MM.1S (cell line): ENCODE measurements at regions not wholly inside any gene's neighbourhood (a gene's known extent, or its start where the extent isn't known, plus 50 kb on each side); places are given as distances from the start of the nearest gene placed in this dataset.
A peak's percentile ranks its signal among the peaks of the same experiment; 100 is the strongest.

ENCODE experiments used
- DNase-seq: peaks from one replicate; pipeline ENCODE4 v3.0.0-alpha.2; 2015
- H2AFZ ChIP-seq: fragments of 300-600 bp; sonication (generic); 2 replicates; pipeline ENCODE4 v1.6.0; 2016; ENCODE audit warnings: antibody characterized with exemption, low read length
- H3F3A ChIP-seq: fragments of 300-600 bp; sonication (generic); 2 replicates; pipeline ENCODE4 v1.6.1; 2016; ENCODE audit warnings: mild to moderate bottlenecking, antibody characterized with exemption, low read length, moderate library complexity, mixed read lengths; ENCODE audit not compliant: insufficient read depth
- H3K27ac ChIP-seq: fragments of 300-600 bp; sonication (generic); 2 replicates; pipeline ENCODE4 v1.5.1; 2016; ENCODE audit warnings: mild to moderate bottlenecking, low read length
- H3K27me3 ChIP-seq: fragments of 300-600 bp; sonication (generic); replicated peaks from 2 replicates; pipeline ENCODE4 v1.6.0; 2016; ENCODE audit warnings: low read length; ENCODE audit not compliant: insufficient read depth
- H3K36me3 ChIP-seq: fragments of 300-600 bp; sonication (generic); replicated peaks from 2 replicates; pipeline ENCODE4 v1.6.1; 2016; ENCODE audit warnings: mild to moderate bottlenecking, low read length, mixed read lengths; ENCODE audit not compliant: insufficient read depth
- H3K4me1 ChIP-seq: fragments of 300-600 bp; sonication (generic); 2 replicates; pipeline ENCODE4 v1.6.1; 2016; ENCODE audit warnings: low read length, mixed read lengths
- H3K4me2 ChIP-seq: fragments of 300-600 bp; sonication (generic); 2 replicates; pipeline ENCODE4 v1.6.0; 2016; ENCODE audit warnings: low read depth, low read length
- H3K4me3 ChIP-seq: fragments of 300-600 bp; sonication (generic); 2 replicates; pipeline ENCODE4 v1.5.1; 2016; ENCODE audit warnings: low read length, mixed read lengths
- H3K79me2 ChIP-seq: fragments of 300-600 bp; sonication (generic); 2 replicates; pipeline ENCODE4 v1.6.1; 2016; ENCODE audit warnings: mixed run types, low read length, mixed read lengths
- H3K9ac ChIP-seq: fragments of 300-600 bp; sonication (generic); 2 replicates; pipeline ENCODE4 v1.6.1; 2016; ENCODE audit warnings: low read length, mixed read lengths
- H3K9me2 ChIP-seq: fragments of 300-600 bp; sonication (generic); replicated peaks from 2 replicates; pipeline ENCODE4 v1.6.1; 2016; ENCODE audit warnings: mild to moderate bottlenecking, low read length, mixed read lengths; ENCODE audit not compliant: insufficient read depth
- H3K9me3 ChIP-seq: fragments of 300-600 bp; sonication (generic); replicated peaks from 2 replicates; pipeline ENCODE4 v1.6.1; 2016; ENCODE audit warnings: mild to moderate bottlenecking, low read length, mixed read lengths; ENCODE audit not compliant: insufficient read depth
- H4K20me1 ChIP-seq: fragments of 300-600 bp; sonication (generic); 2 replicates; pipeline ENCODE4 v1.6.1; 2016; ENCODE audit warnings: mild to moderate bottlenecking, low read length, moderate library complexity, mixed read lengths; ENCODE audit not compliant: insufficient read depth
- CTCF ChIP-seq: fragments of 300-600 bp; sonication (generic); IDR thresholded peaks from 2 replicates; pipeline ENCODE4 v1.5.1; 2016; ENCODE audit warnings: antibody characterized with exemption, low read length, mixed read lengths
- EZH2 ChIP-seq: fragments of 300-600 bp; sonication (generic); optimal IDR thresholded peaks from 2 replicates; pipeline ENCODE3; 2017; ENCODE audit warnings: low read depth, mild to moderate bottlenecking, antibody characterized with exemption, low read length, mixed read lengths
- EZH2phosphoT487 ChIP-seq: fragments of 300-600 bp; sonication (generic); IDR thresholded peaks from 2 replicates; pipeline ENCODE4 v1.6.1; 2018; ENCODE audit warnings: antibody characterized with exemption, low read length

- Histone ChIP-seq H3K9ac (no peak overlapping the region), H2AFZ (no peak overlapping the region), H3K9me3 (no peaks in the 10 kb centered on the region), H3F3A (no peaks in the 10 kb centered on the region), H3K4me2 (no peak overlapping the region), H3K36me3 (no peaks in the 10 kb centered on the region), H3K27ac (no peak overlapping the region), H3K27me3 (peaks cover 35% of the 10 kb centered on the region), H3K9me2 (no peaks in the 10 kb centered on the region), H3K4me3 (no peak overlapping the region), H3K4me1 (no peaks in the 10 kb centered on the region), H4K20me1 (no peaks in the 10 kb centered on the region), H3K79me2 (no peaks in the 10 kb centered on the region)
- TF ChIP-seq EZH2phosphoT487 (no peak), CTCF (no peak), EZH2 (no peak)
- DNase-seq, result no peak
Observed at GRCh38 chr7:156140896-156141295, 328.6 kb upstream of the SHH start.

DNA sequence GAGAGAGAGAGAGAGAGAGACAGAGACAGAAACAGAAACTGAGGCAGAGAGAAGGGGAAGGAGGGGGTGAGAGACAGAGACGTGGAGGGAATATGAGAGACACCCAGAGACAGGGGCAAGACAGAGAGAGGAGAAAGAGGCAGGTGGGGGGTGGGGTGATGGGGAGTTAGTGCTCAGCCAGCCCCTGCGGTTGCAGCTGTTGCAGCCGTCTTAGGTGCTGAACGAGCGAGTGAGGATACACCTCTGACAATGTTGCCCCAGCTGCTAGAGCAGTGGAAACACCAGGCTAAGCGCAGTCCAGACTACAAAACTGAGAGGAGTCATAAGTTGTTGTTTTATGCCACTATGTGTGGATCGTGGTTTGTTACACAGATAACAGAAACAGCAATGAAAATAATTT is 328.2 kb upstream of the SHH start:
- H3K9me3 ChIP-seq, result no peaks in the 10 kb centered on the region
- H3K36me3 ChIP-seq, result no peaks in the 10 kb centered on the region
- peak; percentile 26 for DNase-seq
- no peak overlapping the region for H3K4me2 ChIP-seq
- TF ChIP-seq EZH2phosphoT487 (no peak), EZH2 (no peak), CTCF (no peak)
- H3K27ac ChIP-seq, result no peak overlapping the region
- no peak overlapping the region for H2AFZ ChIP-seq
- H3K79me2 ChIP-seq, result no peaks in the 10 kb centered on the region
- no peaks in the 10 kb centered on the region for H3F3A ChIP-seq
- no peaks in the 10 kb centered on the region for H3K4me1 ChIP-seq
- H3K27me3 ChIP-seq, result peaks cover 30% of the 10 kb centered on the region
- H4K20me1 ChIP-seq, result no peaks in the 10 kb centered on the region
- H3K4me3 ChIP-seq, result no peak overlapping the region
- no peak overlapping the region for H3K9ac ChIP-seq
- H3K9me2 ChIP-seq, result no peaks in the 10 kb centered on the region

GRCh38 chr7:156139633-156140032 is 327.4 kb upstream of the SHH start:
- no peaks in the 10 kb centered on the region for H3F3A ChIP-seq
- H3K36me3 ChIP-seq, result no peaks in the 10 kb centered on the region
- no peak overlapping the region for H3K27ac ChIP-seq
- no peaks in the 10 kb centered on the region for H3K4me1 ChIP-seq
- no peaks in the 10 kb centered on the region for H3K79me2 ChIP-seq
- H2AFZ ChIP-seq, result no peak overlapping the region
- no peak overlapping the region for H3K9ac ChIP-seq
- H3K4me2 ChIP-seq, result no peak overlapping the region
- peaks cover 22% of the 10 kb centered on the region for H3K27me3 ChIP-seq
- H3K9me2 ChIP-seq, result no peaks in the 10 kb centered on the region
- H4K20me1 ChIP-seq, result no peaks in the 10 kb centered on the region
- no peak for DNase-seq
- no peaks in the 10 kb centered on the region for H3K9me3 ChIP-seq
- TF ChIP-seq EZH2, result no peak
- H3K4me3 ChIP-seq, result no peak overlapping the region

- Histone ChIP-seq H3K79me2 (no peaks in the 10 kb centered on the region), H3K9me3 (no peaks in the 10 kb centered on the region), H3K36me3 (no peaks in the 10 kb centered on the region), H3K4me1 (no peaks in the 10 kb centered on the region), H4K20me1 (no peaks in the 10 kb centered on the region), H2AFZ (no peak overlapping the region), H3K9me2 (no peaks in the 10 kb centered on the region), H3K27ac (no peak overlapping the region), H3K4me2 (no peak overlapping the region), H3F3A (no peaks in the 10 kb centered on the region), H3K27me3 (peaks cover 17% of the 10 kb centered on the region), H3K9ac (no peak overlapping the region), H3K4me3 (no peak overlapping the region)
- no peak for DNase-seq
- TF ChIP-seq EZH2phosphoT487 (no peak), EZH2 (no peak), CTCF (no peak)
Observed at GRCh38 chr7:156139112-156139511, 326.8 kb upstream of the SHH start.
